ENCODE measurements at regions not wholly inside any gene's neighbourhood (a gene's known extent, or its start where the extent isn't known, plus 50 kb on each side); places are given as distances from the start of the nearest gene placed in this dataset.

- Histone ChIP-seq H3K36me3 (ENCODE audit: control insufficient read depth, insufficient read depth, low read length) (no peaks in the 10 kb centered on the region), H3K9me3 (peaks cover 9% of the 10 kb centered on the region), H3K27me3 (replicated peaks; ENCODE audit: control insufficient read depth, insufficient read depth, low read length) (no peaks in the 10 kb centered on the region), H3K4me1 (no peaks in the 10 kb centered on the region), H3K4me3 (ENCODE audit: low read depth, low read length) (no peak overlapping the region)
- no peaks in the 10 kb centered on the region for H3K36me3 Mint-ChIP-seq (ENCODE audit: insufficient read depth, unreplicated experiment)
- ChIA-PET POLR2A (no interaction called here), CTCF (no interaction called here)
- intact Hi-C loops (cut with micrococcal nuclease; ENCODE audit: unreplicated experiment), result no loop called here
- DNase-seq, result no peak
- H3K4me1 Mint-ChIP-seq (ENCODE audit: low read depth, unreplicated experiment), result no peaks in the 10 kb centered on the region
- no peak overlapping the region for H3K4me3 Mint-ChIP-seq (ENCODE audit: unreplicated experiment)
- no peak for TF ChIP-seq CTCF (IDR thresholded peaks at IDR 0.05; ENCODE audit: insufficient read depth in 1 of 2, low read depth in 1 of 2, low read length in 1 of 2, severe bottlenecking in 1 of 2, unreplicated experiment in 1 of 2)
- no TSS peak for BruUV-seq (replicated peaks)
- H3K27me3 Mint-ChIP-seq (ENCODE audit: insufficient read depth, unreplicated experiment), result peaks cover 34% of the 10 kb centered on the region
- no peak overlapping the region for H3K27ac Mint-ChIP-seq (ENCODE audit: unreplicated experiment)
- peaks cover 12% of the 10 kb centered on the region for H3K9me3 Mint-ChIP-seq (ENCODE audit: unreplicated experiment)
Measured at GRCh38 chr12:5140190-5140589, 96.5 kb downstream of the KCNA5 start.

- Histone ChIP-seq H3K36me3 (ENCODE audit: control insufficient read depth, insufficient read depth, low read length) (no peaks in the 10 kb centered on the region), H3K4me1 (no peaks in the 10 kb centered on the region), H3K27me3 (replicated peaks; ENCODE audit: control insufficient read depth, insufficient read depth, low read length) (no peaks in the 10 kb centered on the region), H3K9me3 (no peaks in the 10 kb centered on the region), H3K4me3 (ENCODE audit: low read depth, low read length) (no peak overlapping the region)
- intact Hi-C loops (cut with micrococcal nuclease; ENCODE audit: unreplicated experiment), result no loop called here
- Mint-ChIP-seq H3K27ac (ENCODE audit: unreplicated experiment) (no peak overlapping the region), H3K36me3 (ENCODE audit: insufficient read depth, unreplicated experiment) (no peaks in the 10 kb centered on the region), H3K27me3 (ENCODE audit: insufficient read depth, unreplicated experiment) (peaks cover 53% of the 10 kb centered on the region), H3K4me3 (ENCODE audit: unreplicated experiment) (no peak overlapping the region), H3K4me1 (ENCODE audit: low read depth, unreplicated experiment) (no peaks in the 10 kb centered on the region), H3K9me3 (ENCODE audit: unreplicated experiment) (no peaks in the 10 kb centered on the region)
- no peak for TF ChIP-seq CTCF (IDR thresholded peaks at IDR 0.05; ENCODE audit: insufficient read depth in 1 of 2, low read depth in 1 of 2, low read length in 1 of 2, severe bottlenecking in 1 of 2, unreplicated experiment in 1 of 2)
- no peak for DNase-seq
- POLR2A ChIA-PET, result no interaction called here
- no TSS peak for BruUV-seq (replicated peaks)
- CTCF ChIA-PET, result no interaction called here
Measured at GRCh38 chr12:5148880-5149279, 105.2 kb downstream of the KCNA5 start.

GRCh38 chr12:5154091-5154490, 110.4 kb downstream of the KCNA5 start:
- no peaks in the 10 kb centered on the region for H3K9me3 ChIP-seq
- H3K36me3 ChIP-seq (ENCODE audit: control insufficient read depth, insufficient read depth, low read length), result no peaks in the 10 kb centered on the region
- Mint-ChIP-seq H3K9me3 (ENCODE audit: unreplicated experiment) (no peaks in the 10 kb centered on the region), H3K27me3 (ENCODE audit: insufficient read depth, unreplicated experiment) (peaks cover 51% of the 10 kb centered on the region), H3K4me1 (ENCODE audit: low read depth, unreplicated experiment) (no peaks in the 10 kb centered on the region), H3K36me3 (ENCODE audit: insufficient read depth, unreplicated experiment) (no peaks in the 10 kb centered on the region), H3K27ac (ENCODE audit: unreplicated experiment) (no peak overlapping the region), H3K4me3 (ENCODE audit: unreplicated experiment) (no peak overlapping the region)
- CTCF ChIA-PET, result no interaction called here
- no peaks in the 10 kb centered on the region for H3K4me1 ChIP-seq
- BruUV-seq (replicated peaks), result no TSS peak
- no peak for TF ChIP-seq CTCF (IDR thresholded peaks at IDR 0.05; ENCODE audit: insufficient read depth in 1 of 2, low read depth in 1 of 2, low read length in 1 of 2, severe bottlenecking in 1 of 2, unreplicated experiment in 1 of 2)
- intact Hi-C loops (cut with micrococcal nuclease; ENCODE audit: unreplicated experiment), result no loop called here
- DNase-seq, result no peak
- no peak overlapping the region for H3K4me3 ChIP-seq (ENCODE audit: low read depth, low read length)
- POLR2A ChIA-PET, result no interaction called here
- no peaks in the 10 kb centered on the region; the same call in 1 of the 2 replicates for H3K27me3 ChIP-seq (replicated peaks; ENCODE audit: control insufficient read depth, insufficient read depth, low read length)
